Tibial nerve (tissue), 4 donors: ENCODE measurements at regions not wholly inside any gene's neighbourhood (a gene's known extent, or its start where the extent isn't known, plus 50 kb on each side); places are given as distances from the start of the nearest gene placed in this dataset.

Experiments used
- DNase-seq, 2 donors: peaks; one replicate each; pipeline ENCODE4 v3.0.0-alpha.2; 2019; ENCODE audit warnings: low spot score in 2 of 2
- H3K27ac ChIP-seq, 4 donors: fragments of 200-600 bp; sonication (generic) in 3 of 4; one replicate each; pipeline ENCODE4 v1.5.1; 2017 to 2019; ENCODE audit warnings: mild to moderate bottlenecking in 1 of 4
- H3K27me3 ChIP-seq, 2 donors: fragments of 200-600 bp; sonication (generic) in 1 of 2; one replicate each; pipeline versions ENCODE4 v1.5.1 to v1.6.0; 2017 to 2019
- H3K36me3 ChIP-seq, 3 donors: fragments of 200-600 bp; sonication (generic); one replicate each; pipeline ENCODE4 v1.5.1; 2018 to 2019
- H3K4me1 ChIP-seq, 4 donors: fragments of 200-600 bp; sonication (generic) in 3 of 4; one replicate each; pipeline ENCODE4 v1.5.1; 2017 to 2019
- H3K4me3 ChIP-seq, 4 donors: fragments of 200-600 bp; sonication (generic) in 3 of 4; one replicate each; pipeline ENCODE4 v1.5.1; 2017 to 2019; ENCODE audit warnings: mild to moderate bottlenecking in 1 of 4, moderate library complexity in 1 of 4
- H3K9me3 ChIP-seq, 4 donors: fragments of 200-600 bp; sonication (generic) in 3 of 4; one replicate each; pipeline ENCODE4 v1.5.1; 2017 to 2019
- EP300 ChIP-seq, 2 donors: sonication (generic); formaldehyde crosslinking; IDR thresholded peaks; one replicate each; pipeline ENCODE4 v1.6.1; 2017; ENCODE audit warnings: antibody characterized with exemption in 2 of 2, mild to moderate bottlenecking in 1 of 2
- POLR2A ChIP-seq, 2 donors: fragments of 450-650 bp; IDR thresholded peaks; one replicate each; pipeline ENCODE4 v1.6.1; 2017; ENCODE audit warnings: antibody characterized with exemption in 2 of 2, mild to moderate bottlenecking in 2 of 2, moderate library complexity in 2 of 2
- WGBS, 2 donors: methylation state at CpG; one replicate each; pipeline ENCODE4 v1.1.5; 2018; 5-methylcytosine and 5-hydroxymethylcytosine counted together
- TF ChIP-seq, protein P1 (sequence below), 5 experiments: fragments of 200-600 bp in 3 of 5; fragments of 450-650 bp in 2 of 5; sonication (generic) in 3 of 5; IDR thresholded peaks; one replicate each; pipeline ENCODE4 v1.5.1; 2016 to 2019; ENCODE audit warnings: antibody characterized with exemption in 5 of 5, mild to moderate bottlenecking in 3 of 5, moderate library complexity in 2 of 5

GRCh38 chr1:213399695-213400094 lies 348.7 kb downstream of the RPS6KC1 start:
- TF ChIP-seq EP300 (IDR thresholded peaks at IDR 0.05) = no peak
- no peak for TF ChIP-seq POLR2A (IDR thresholded peaks at IDR 0.05)
- TF ChIP-seq, protein P1, sequence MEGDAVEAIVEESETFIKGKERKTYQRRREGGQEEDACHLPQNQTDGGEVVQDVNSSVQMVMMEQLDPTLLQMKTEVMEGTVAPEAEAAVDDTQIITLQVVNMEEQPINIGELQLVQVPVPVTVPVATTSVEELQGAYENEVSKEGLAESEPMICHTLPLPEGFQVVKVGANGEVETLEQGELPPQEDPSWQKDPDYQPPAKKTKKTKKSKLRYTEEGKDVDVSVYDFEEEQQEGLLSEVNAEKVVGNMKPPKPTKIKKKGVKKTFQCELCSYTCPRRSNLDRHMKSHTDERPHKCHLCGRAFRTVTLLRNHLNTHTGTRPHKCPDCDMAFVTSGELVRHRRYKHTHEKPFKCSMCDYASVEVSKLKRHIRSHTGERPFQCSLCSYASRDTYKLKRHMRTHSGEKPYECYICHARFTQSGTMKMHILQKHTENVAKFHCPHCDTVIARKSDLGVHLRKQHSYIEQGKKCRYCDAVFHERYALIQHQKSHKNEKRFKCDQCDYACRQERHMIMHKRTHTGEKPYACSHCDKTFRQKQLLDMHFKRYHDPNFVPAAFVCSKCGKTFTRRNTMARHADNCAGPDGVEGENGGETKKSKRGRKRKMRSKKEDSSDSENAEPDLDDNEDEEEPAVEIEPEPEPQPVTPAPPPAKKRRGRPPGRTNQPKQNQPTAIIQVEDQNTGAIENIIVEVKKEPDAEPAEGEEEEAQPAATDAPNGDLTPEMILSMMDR (IDR thresholded peaks at IDR 0.05) = no peak
- no peaks in the 10 kb centered on the region for H3K9me3 ChIP-seq
- 52 to 74% methylated on average over 10 of the region's 10 CpGs for WGBS, 2 donors
- H3K4me1 ChIP-seq = no peaks in the 10 kb centered on the region
- H3K27ac ChIP-seq = no peak overlapping the region
- no peak overlapping the region for H3K4me3 ChIP-seq
- no peaks in the 10 kb centered on the region for H3K27me3 ChIP-seq
- no peaks in the 10 kb centered on the region for H3K36me3 ChIP-seq
- no peak for DNase-seq

- Histone ChIP-seq H3K27ac (no peak overlapping the region), H3K9me3 (peaks cover 0 to 4% (median 0%) of the 10 kb centered on the region in 4 donors), H3K4me1 (no peaks in the 10 kb centered on the region), H3K36me3 (no peaks in the 10 kb centered on the region), H3K4me3 (no peak overlapping the region), H3K27me3 (no peaks in the 10 kb centered on the region)
- no peak for DNase-seq
- 78 to 86% methylated on average over 5 of the region's 5 CpGs for WGBS, 2 donors
- TF ChIP-seq EP300 (IDR thresholded peaks at IDR 0.05) (no peak), POLR2A (IDR thresholded peaks at IDR 0.05) (no peak)
- TF ChIP-seq, protein P1 (IDR thresholded peaks at IDR 0.05) = no peak
These were observed 358.2 kb downstream of the RPS6KC1 start for GRCh38 chr1:213409208-213409631.

DNA sequence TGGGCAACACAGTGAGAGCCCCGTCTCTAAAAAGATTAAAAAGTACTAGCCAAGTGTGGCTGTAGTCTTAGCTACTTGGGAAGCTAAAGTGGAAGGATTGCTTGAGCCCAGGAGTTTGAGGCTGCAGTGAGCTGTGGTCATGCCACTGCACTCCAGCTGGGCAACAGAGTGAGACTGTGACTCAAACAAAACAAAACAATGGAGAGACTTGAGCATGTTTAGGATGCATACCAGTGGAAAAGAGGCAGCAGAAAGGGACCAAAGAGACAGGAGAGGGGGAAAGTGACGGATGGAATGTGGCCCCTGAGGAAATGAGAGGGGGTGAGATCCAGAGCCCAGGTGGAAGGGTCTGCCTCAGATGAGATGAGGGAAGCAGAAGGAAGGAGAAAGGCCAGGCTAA lies 358.9 kb downstream of the RPS6KC1 start:
- H3K27ac ChIP-seq = no peak overlapping the region
- no peaks in the 10 kb centered on the region for H3K36me3 ChIP-seq
- no peak overlapping the region for H3K4me3 ChIP-seq
- WGBS, 2 donors = 75 to 79% methylated on average over 2 of the region's 2 CpGs
- no peak for DNase-seq
- TF ChIP-seq POLR2A (IDR thresholded peaks at IDR 0.05) = no peak
- TF ChIP-seq, protein P1 (IDR thresholded peaks at IDR 0.05) = no peak
- no peak for TF ChIP-seq EP300 (IDR thresholded peaks at IDR 0.05)
- peaks cover 0 to 4% (median 0%) of the 10 kb centered on the region in 4 donors for H3K9me3 ChIP-seq
- H3K4me1 ChIP-seq = no peaks in the 10 kb centered on the region
- H3K27me3 ChIP-seq = no peaks in the 10 kb centered on the region

GRCh38 chr1:213414346-213414745 lies 363.3 kb downstream of the RPS6KC1 start:
- Histone ChIP-seq H3K4me1 (no peaks in the 10 kb centered on the region), H3K9me3 (peaks cover 0 to 4% (median 0%) of the 10 kb centered on the region in 4 donors), H3K4me3 (no peak overlapping the region), H3K27ac (no peak overlapping the region), H3K36me3 (no peaks in the 10 kb centered on the region), H3K27me3 (no peaks in the 10 kb centered on the region)
- TF ChIP-seq EP300 (IDR thresholded peaks at IDR 0.05) = no peak
- TF ChIP-seq, protein P1 (IDR thresholded peaks at IDR 0.05) = no peak
- TF ChIP-seq POLR2A (IDR thresholded peaks at IDR 0.05) = no peak
- WGBS, 2 donors = 77 to 94% methylated on average over 1 of the region's 1 CpG
- DNase-seq = no peak

DNA sequence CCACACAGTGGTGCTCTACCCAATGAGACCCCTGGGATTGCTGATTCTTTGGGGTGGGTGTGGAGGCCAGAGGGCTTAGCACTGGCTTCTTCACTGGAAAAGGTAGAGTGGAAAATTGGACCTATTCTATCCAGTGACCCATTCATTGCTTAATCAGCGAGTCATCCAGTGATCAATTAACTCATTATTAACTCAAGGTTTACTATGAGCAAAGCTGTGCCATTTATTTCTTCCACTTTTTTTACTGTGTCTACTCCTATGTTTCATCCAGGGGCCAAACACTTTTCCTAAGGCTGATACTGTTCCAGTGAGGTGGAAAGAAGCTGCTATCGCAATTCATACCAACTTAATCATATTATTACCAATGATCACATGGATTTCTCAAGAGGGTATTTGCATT lies 363.9 kb downstream of the RPS6KC1 start:
- TF ChIP-seq EP300 (IDR thresholded peaks at IDR 0.05) (no peak), POLR2A (IDR thresholded peaks at IDR 0.05) (no peak)
- TF ChIP-seq, protein P1 (IDR thresholded peaks at IDR 0.05) = no peak
- H3K27me3 ChIP-seq = no peaks in the 10 kb centered on the region
- WGBS, 2 donors = 96 to 100% methylated on average over 2 of the region's 2 CpGs
- H3K27ac ChIP-seq = no peak overlapping the region
- H3K36me3 ChIP-seq = no peaks in the 10 kb centered on the region
- no peaks in the 10 kb centered on the region for H3K4me1 ChIP-seq
- peaks cover 0 to 4% (median 0%) of the 10 kb centered on the region in 4 donors for H3K9me3 ChIP-seq
- no peak for DNase-seq
- no peak overlapping the region for H3K4me3 ChIP-seq
